Neural progenitor cell (in vitro differentiated cells): ENCODE measurements at regions not wholly inside any gene's neighbourhood (a gene's known extent, or its start where the extent isn't known, plus 50 kb on each side); places are given as distances from the start of the nearest gene placed in this dataset.
A peak's percentile ranks its signal among the peaks of the same experiment; 100 is the strongest.

Source experiments
- DNase-seq: peaks from one replicate; pipeline ENCODE4 v3.0.0-alpha.2; 2016; ENCODE audit warnings: low spot score
- H2AFZ ChIP-seq: fragments of 200-600 bp; sonication (generic); replicated peaks from 2 replicates; pipeline ENCODE4 v1.6.1; 2016; ENCODE audit warnings: antibody characterized with exemption
- H3F3A ChIP-seq: fragments of 200-600 bp; sonication (generic); 2 replicates; pipeline ENCODE4 v1.6.1; 2016; ENCODE audit warnings: antibody characterized with exemption, low read depth
- H3K27ac ChIP-seq: fragments of 200-600 bp; sonication (generic); 2 replicates; pipeline ENCODE4 v1.5.1; 2016; ENCODE audit warnings: mild to moderate bottlenecking
- H3K27me3 ChIP-seq: fragments of 200-600 bp; sonication (generic); 2 replicates; pipeline ENCODE4 v1.6.1; 2016; ENCODE audit warnings: mild to moderate bottlenecking, moderate library complexity
- H3K36me3 ChIP-seq: fragments of 200-600 bp; sonication (generic); 2 replicates; pipeline ENCODE4 v1.5.1; 2016
- H3K4me1 ChIP-seq: fragments of 200-600 bp; sonication (generic); 2 replicates; pipeline ENCODE4 v1.6.1; 2016; ENCODE audit warnings: mixed run types
- H3K4me2 ChIP-seq: fragments of 200-600 bp; sonication (generic); 2 replicates; pipeline ENCODE4 v1.6.1; 2016
- H3K4me3 ChIP-seq: fragments of 200-600 bp; sonication (generic); 2 replicates; pipeline ENCODE4 v1.5.1; 2016
- H3K79me2 ChIP-seq: fragments of 200-600 bp; sonication (generic); 2 replicates; pipeline ENCODE4 v1.6.1; 2016; ENCODE audit warnings: low read depth
- H3K9ac ChIP-seq: fragments of 200-600 bp; sonication (generic); 2 replicates; pipeline ENCODE4 v1.6.1; 2016
- H3K9me3 ChIP-seq: fragments of 200-600 bp; sonication (generic); 2 replicates; pipeline ENCODE4 v1.5.1; 2016; ENCODE audit warnings: low read depth
- H4K20me1 ChIP-seq: fragments of 200-600 bp; sonication (generic); 2 replicates; pipeline ENCODE4 v1.6.1; 2016; ENCODE audit warnings: low read depth
- H3K27ac Mint-ChIP-seq: 3 replicates; pipeline ENCODE4 v1.8.0; 2021; ENCODE audit warnings: mixed read lengths
- H3K27me3 Mint-ChIP-seq: 2 replicates; pipeline ENCODE4 v1.8.0; 2022; ENCODE audit warnings: low read depth, mild to moderate bottlenecking, inconsistent platforms, moderate library complexity, mixed read lengths; ENCODE audit not compliant: insufficient read depth
- H3K36me3 Mint-ChIP-seq: 3 replicates; pipeline ENCODE4 v1.8.0; 2021; ENCODE audit warnings: mixed read lengths
- H3K4me1 Mint-ChIP-seq: 3 replicates; pipeline ENCODE4 v1.8.0; 2021; ENCODE audit warnings: mixed read lengths
- H3K4me3 Mint-ChIP-seq: 3 replicates; pipeline ENCODE4 v1.8.0; 2021; ENCODE audit warnings: mild to moderate bottlenecking, moderate library complexity, mixed read lengths
- H3K9me3 Mint-ChIP-seq: 3 replicates; pipeline ENCODE4 v1.8.0; 2020; ENCODE audit warnings: mixed read lengths
- EZH2 ChIP-seq: fragments of 200-600 bp; sonication (generic); IDR thresholded peaks from 2 replicates; pipeline ENCODE4 v1.6.1; 2017; ENCODE audit warnings: antibody characterized with exemption, mild to moderate bottlenecking, moderate library complexity
- EZH2phosphoT487 ChIP-seq: fragments of 200-600 bp; sonication (generic); IDR thresholded peaks from 2 replicates; pipeline ENCODE4 v1.6.1; 2017; ENCODE audit warnings: antibody characterized with exemption
- TF ChIP-seq, protein P1 (sequence below): fragments of 200-600 bp; sonication (generic); IDR thresholded peaks from 2 replicates; pipeline ENCODE4 v1.5.1; 2017; ENCODE audit warnings: antibody characterized with exemption, mild to moderate bottlenecking

DNA sequence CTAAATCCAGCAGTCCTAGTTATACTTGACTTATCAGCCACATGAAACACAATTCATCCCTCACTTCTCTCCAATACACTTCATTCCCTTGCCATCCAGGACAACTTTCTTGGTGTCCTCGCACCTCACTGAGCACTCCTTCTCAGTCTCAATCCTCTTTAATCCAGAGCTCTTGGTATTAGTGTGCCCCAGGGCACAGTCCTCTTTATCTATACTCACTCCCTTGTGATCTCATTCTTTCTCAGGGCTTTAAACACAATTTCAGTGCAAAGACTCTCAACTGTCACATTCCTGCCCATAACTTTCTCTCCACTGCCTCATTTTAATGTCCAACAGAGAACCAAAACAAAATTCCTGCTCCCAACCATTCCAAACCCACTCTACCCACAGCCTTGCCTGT, 60.8 kb upstream of the SPOPL start:
- H3K36me3 Mint-ChIP-seq = no peaks in the 10 kb centered on the region
- H3K27ac Mint-ChIP-seq = no peak overlapping the region
- Histone ChIP-seq H3K27me3 (no peaks in the 10 kb centered on the region), H3K79me2 (no peaks in the 10 kb centered on the region), H3K9me3 (no peaks in the 10 kb centered on the region), H4K20me1 (no peaks in the 10 kb centered on the region), H2AFZ (no peak overlapping the region), H3K27ac (no peak overlapping the region), H3K9ac (no peak overlapping the region), H3K4me3 (no peak overlapping the region), H3F3A (no peaks in the 10 kb centered on the region), H3K4me2 (no peak overlapping the region), H3K36me3 (no peaks in the 10 kb centered on the region), H3K4me1 (peaks cover 5% of the 10 kb centered on the region)
- peaks cover 6% of the 10 kb centered on the region for H3K4me1 Mint-ChIP-seq
- TF ChIP-seq EZH2phosphoT487 = no peak
- DNase-seq = peak; percentile 16
- H3K4me3 Mint-ChIP-seq = no peak overlapping the region
- no peaks in the 10 kb centered on the region for H3K27me3 Mint-ChIP-seq
- H3K9me3 Mint-ChIP-seq = no peaks in the 10 kb centered on the region

DNA sequence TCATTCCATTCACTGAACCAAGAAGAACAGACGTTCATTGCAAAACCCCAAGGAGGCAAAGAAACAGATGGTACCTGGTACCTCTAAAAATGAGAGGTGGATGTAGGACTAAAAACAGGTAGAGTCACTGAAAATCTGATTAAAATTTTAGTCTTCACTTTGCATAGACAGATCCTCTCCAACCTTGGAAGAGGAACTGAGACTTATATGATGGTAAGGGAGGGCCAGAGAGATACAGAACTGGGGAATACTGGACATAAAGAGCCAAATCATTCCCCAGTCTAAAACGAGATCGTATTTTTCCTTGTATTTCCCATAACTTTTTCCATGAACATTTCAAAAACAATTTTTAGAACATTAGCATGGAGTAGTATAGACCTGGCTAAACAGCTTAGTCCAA, 59.7 kb upstream of the SPOPL start:
- Mint-ChIP-seq H3K36me3 (no peaks in the 10 kb centered on the region), H3K4me3 (no peak overlapping the region), H3K27ac (no peak overlapping the region), H3K4me1 (peaks cover 6% of the 10 kb centered on the region), H3K27me3 (no peaks in the 10 kb centered on the region), H3K9me3 (no peaks in the 10 kb centered on the region)
- no peaks in the 10 kb centered on the region for H3K36me3 ChIP-seq
- H3K4me3 ChIP-seq = no peak overlapping the region
- H3F3A ChIP-seq = no peaks in the 10 kb centered on the region
- no peaks in the 10 kb centered on the region for H4K20me1 ChIP-seq
- no peak for DNase-seq
- TF ChIP-seq EZH2 = no peak
- no peak for TF ChIP-seq EZH2phosphoT487
- no peak overlapping the region for H3K4me2 ChIP-seq
- no peaks in the 10 kb centered on the region for H3K27me3 ChIP-seq
- no peak overlapping the region for H3K27ac ChIP-seq
- no peaks in the 10 kb centered on the region for H3K79me2 ChIP-seq
- no peak overlapping the region for H3K9ac ChIP-seq
- H3K4me1 ChIP-seq = peaks cover 5% of the 10 kb centered on the region
- no peak overlapping the region for H2AFZ ChIP-seq
- no peaks in the 10 kb centered on the region for H3K9me3 ChIP-seq

DNA sequence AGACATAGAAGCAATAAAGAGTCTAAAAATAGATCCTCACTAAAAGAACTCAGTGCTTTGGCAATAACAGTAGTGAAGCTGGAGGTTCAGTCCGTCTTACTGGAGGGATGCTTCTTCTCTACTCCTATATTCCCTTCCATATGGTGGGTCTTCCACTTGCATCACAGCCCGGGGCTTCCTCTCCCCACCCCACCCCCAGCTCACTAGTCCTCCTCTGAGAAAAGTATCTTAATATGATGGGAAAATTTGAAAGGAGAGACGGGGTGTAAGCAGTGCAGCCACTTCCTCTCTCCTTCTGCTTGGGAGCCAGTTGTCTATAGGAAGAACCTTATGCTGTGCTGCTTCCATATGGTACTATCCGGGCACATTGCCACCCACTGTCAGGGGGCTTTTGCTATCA, 57.2 kb upstream of the SPOPL start:
- Histone ChIP-seq H3K4me2 (no peak overlapping the region), H3K9ac (no peak overlapping the region), H3F3A (no peaks in the 10 kb centered on the region), H3K27me3 (no peaks in the 10 kb centered on the region), H3K79me2 (no peaks in the 10 kb centered on the region), H3K27ac (no peak overlapping the region), H2AFZ (no peak overlapping the region), H3K4me3 (no peak overlapping the region), H3K36me3 (no peaks in the 10 kb centered on the region), H4K20me1 (no peaks in the 10 kb centered on the region), H3K4me1 (peaks cover 16% of the 10 kb centered on the region), H3K9me3 (no peaks in the 10 kb centered on the region)
- Mint-ChIP-seq H3K36me3 (no peaks in the 10 kb centered on the region), H3K4me3 (no peak overlapping the region), H3K27me3 (no peaks in the 10 kb centered on the region), H3K9me3 (no peaks in the 10 kb centered on the region), H3K4me1 (peaks cover 11% of the 10 kb centered on the region), H3K27ac (no peak overlapping the region)
- no peak for DNase-seq
- TF ChIP-seq EZH2phosphoT487 = no peak
- TF ChIP-seq, protein P1, sequence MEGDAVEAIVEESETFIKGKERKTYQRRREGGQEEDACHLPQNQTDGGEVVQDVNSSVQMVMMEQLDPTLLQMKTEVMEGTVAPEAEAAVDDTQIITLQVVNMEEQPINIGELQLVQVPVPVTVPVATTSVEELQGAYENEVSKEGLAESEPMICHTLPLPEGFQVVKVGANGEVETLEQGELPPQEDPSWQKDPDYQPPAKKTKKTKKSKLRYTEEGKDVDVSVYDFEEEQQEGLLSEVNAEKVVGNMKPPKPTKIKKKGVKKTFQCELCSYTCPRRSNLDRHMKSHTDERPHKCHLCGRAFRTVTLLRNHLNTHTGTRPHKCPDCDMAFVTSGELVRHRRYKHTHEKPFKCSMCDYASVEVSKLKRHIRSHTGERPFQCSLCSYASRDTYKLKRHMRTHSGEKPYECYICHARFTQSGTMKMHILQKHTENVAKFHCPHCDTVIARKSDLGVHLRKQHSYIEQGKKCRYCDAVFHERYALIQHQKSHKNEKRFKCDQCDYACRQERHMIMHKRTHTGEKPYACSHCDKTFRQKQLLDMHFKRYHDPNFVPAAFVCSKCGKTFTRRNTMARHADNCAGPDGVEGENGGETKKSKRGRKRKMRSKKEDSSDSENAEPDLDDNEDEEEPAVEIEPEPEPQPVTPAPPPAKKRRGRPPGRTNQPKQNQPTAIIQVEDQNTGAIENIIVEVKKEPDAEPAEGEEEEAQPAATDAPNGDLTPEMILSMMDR = no peak

DNA sequence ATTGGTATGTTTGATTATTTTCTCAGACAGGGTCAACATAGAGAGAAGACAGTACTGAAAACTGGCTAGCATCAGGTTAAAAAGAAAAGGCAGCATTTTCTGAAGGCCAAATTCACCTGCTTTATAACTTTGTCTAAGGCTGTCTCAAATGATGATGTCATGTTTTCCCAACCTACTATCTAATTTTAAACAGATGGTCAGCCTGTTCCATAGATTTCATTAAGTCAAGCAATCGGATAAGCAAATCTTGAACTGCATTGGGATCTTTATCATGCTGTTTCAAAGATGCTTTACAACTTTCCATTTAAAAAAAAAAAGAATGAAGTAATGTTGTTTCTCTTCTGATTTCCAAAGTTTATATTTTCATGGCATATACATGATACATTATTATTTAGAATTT, 56.3 kb upstream of the SPOPL start:
- Histone ChIP-seq H3K79me2 (no peaks in the 10 kb centered on the region), H3K36me3 (no peaks in the 10 kb centered on the region), H3K27ac (no peak overlapping the region), H3K4me3 (no peak overlapping the region), H3K9ac (no peak overlapping the region), H3K4me2 (no peak overlapping the region), H4K20me1 (no peaks in the 10 kb centered on the region), H3K9me3 (no peaks in the 10 kb centered on the region), H3K27me3 (no peaks in the 10 kb centered on the region), H2AFZ (no peak overlapping the region), H3F3A (no peaks in the 10 kb centered on the region), H3K4me1 (peaks cover 16% of the 10 kb centered on the region)
- H3K27me3 Mint-ChIP-seq = no peaks in the 10 kb centered on the region
- DNase-seq = no peak
- H3K4me1 Mint-ChIP-seq = peaks cover 11% of the 10 kb centered on the region
- no peak overlapping the region for H3K27ac Mint-ChIP-seq
- no peaks in the 10 kb centered on the region for H3K9me3 Mint-ChIP-seq
- TF ChIP-seq EZH2 (no peak), EZH2phosphoT487 (no peak)
- TF ChIP-seq, protein P1 = no peak
- no peaks in the 10 kb centered on the region for H3K36me3 Mint-ChIP-seq
- H3K4me3 Mint-ChIP-seq = no peak overlapping the region
